Smooth muscle cell (in vitro differentiated cells): ENCODE measurements at regions not wholly inside any gene's neighbourhood (a gene's known extent, or its start where the extent isn't known, plus 50 kb on each side); places are given as distances from the start of the nearest gene placed in this dataset.

Source experiments
- DNase-seq: peaks from one replicate; lab custom pipeline; 2025; ENCODE audit not compliant: unreplicated experiment; lab: John Stamatoyannopoulos, UW
- H2AFZ ChIP-seq: fragments of 200-600 bp; sonication (generic); 2 replicates; pipeline ENCODE4 v1.6.0; 2016; ENCODE audit warnings: antibody characterized with exemption, low read depth, mild to moderate bottlenecking
- H3F3A ChIP-seq: fragments of 200-600 bp; sonication (generic); 2 replicates; pipeline ENCODE4 v1.6.0; 2017; ENCODE audit warnings: antibody characterized with exemption, low read depth
- H3K27ac ChIP-seq: fragments of 200-600 bp; sonication (generic); 2 replicates; pipeline ENCODE4 v1.5.1; 2016; ENCODE audit warnings: low read depth, mild to moderate bottlenecking
- H3K27me3 ChIP-seq: fragments of 200-600 bp; sonication (generic); 2 replicates; pipeline ENCODE4 v1.6.1; 2016; ENCODE audit warnings: low read depth, mild to moderate bottlenecking
- H3K36me3 ChIP-seq: fragments of 200-600 bp; sonication (generic); 2 replicates; pipeline ENCODE4 v1.5.1; 2016; ENCODE audit warnings: low read depth
- H3K4me1 ChIP-seq: fragments of 200-600 bp; sonication (generic); 2 replicates; pipeline ENCODE4 v1.5.1; 2016; ENCODE audit warnings: low read depth
- H3K4me2 ChIP-seq: fragments of 200-600 bp; sonication (generic); 2 replicates; pipeline ENCODE4 v1.6.0; 2016; ENCODE audit warnings: mild to moderate bottlenecking
- H3K4me3 ChIP-seq: fragments of 200-600 bp; sonication (generic); 2 replicates; pipeline ENCODE4 v1.5.1; 2016; ENCODE audit warnings: mild to moderate bottlenecking
- H3K79me2 ChIP-seq: fragments of 200-600 bp; sonication (generic); 2 replicates; pipeline ENCODE4 v1.6.0; 2016; ENCODE audit warnings: low read depth, mild to moderate bottlenecking
- H3K9ac ChIP-seq: fragments of 200-600 bp; sonication (generic); 2 replicates; pipeline ENCODE4 v1.6.0; 2016; ENCODE audit warnings: low read depth
- H3K9me3 ChIP-seq: fragments of 200-600 bp; sonication (generic); replicated peaks from 2 replicates; pipeline ENCODE4 v1.5.1; 2016; ENCODE audit warnings: low read depth
- H4K20me1 ChIP-seq: fragments of 200-600 bp; sonication (generic); 2 replicates; pipeline ENCODE4 v1.6.0; 2016; ENCODE audit warnings: low read depth
- WGBS: methylation state at CpG from one replicate; pipeline ENCODE4 v1.1.7; 2016; ENCODE audit warnings: low lambda C conversion rate; 5-methylcytosine and 5-hydroxymethylcytosine counted together
- TF ChIP-seq, protein P1 (sequence below): fragments of 200-600 bp; sonication (generic); IDR thresholded peaks from 2 replicates; pipeline ENCODE4 v1.5.1; 2017; ENCODE audit warnings: borderline replicate concordance, mild to moderate bottlenecking, antibody characterized with exemption; ENCODE audit not compliant: insufficient read depth, poor library complexity, severe bottlenecking

DNA sequence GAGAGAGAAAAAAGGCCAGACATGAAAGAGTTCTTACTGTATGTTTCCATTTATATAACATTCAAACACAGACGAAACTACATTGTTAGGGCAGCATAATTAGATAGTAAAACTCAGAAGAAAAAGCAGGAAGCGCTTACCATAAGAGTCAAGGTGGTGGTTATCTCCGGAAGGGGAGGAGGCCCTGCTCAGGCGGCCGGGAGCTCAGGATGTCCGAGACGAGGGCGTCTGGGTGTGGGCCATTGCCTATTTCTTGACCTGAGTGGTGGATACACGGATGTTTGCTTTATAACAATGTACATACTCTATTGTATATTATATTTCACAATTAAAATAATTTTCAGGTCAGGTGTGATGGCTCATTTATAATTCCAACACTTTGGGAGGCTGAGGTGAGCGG lies 80.9 kb upstream of the COL5A1 start:
- TF ChIP-seq, protein P1, sequence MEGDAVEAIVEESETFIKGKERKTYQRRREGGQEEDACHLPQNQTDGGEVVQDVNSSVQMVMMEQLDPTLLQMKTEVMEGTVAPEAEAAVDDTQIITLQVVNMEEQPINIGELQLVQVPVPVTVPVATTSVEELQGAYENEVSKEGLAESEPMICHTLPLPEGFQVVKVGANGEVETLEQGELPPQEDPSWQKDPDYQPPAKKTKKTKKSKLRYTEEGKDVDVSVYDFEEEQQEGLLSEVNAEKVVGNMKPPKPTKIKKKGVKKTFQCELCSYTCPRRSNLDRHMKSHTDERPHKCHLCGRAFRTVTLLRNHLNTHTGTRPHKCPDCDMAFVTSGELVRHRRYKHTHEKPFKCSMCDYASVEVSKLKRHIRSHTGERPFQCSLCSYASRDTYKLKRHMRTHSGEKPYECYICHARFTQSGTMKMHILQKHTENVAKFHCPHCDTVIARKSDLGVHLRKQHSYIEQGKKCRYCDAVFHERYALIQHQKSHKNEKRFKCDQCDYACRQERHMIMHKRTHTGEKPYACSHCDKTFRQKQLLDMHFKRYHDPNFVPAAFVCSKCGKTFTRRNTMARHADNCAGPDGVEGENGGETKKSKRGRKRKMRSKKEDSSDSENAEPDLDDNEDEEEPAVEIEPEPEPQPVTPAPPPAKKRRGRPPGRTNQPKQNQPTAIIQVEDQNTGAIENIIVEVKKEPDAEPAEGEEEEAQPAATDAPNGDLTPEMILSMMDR: no peak
- peaks cover 16% of the 10 kb centered on the region for H3F3A ChIP-seq
- no peaks in the 10 kb centered on the region for H3K27me3 ChIP-seq
- H3K36me3 ChIP-seq: no peaks in the 10 kb centered on the region
- H3K27ac ChIP-seq: no peak overlapping the region
- H3K4me3 ChIP-seq: no peak overlapping the region
- peaks cover 4% of the 10 kb centered on the region for H3K4me1 ChIP-seq
- peaks cover 7% of the 10 kb centered on the region for H3K79me2 ChIP-seq
- H2AFZ ChIP-seq: no peak overlapping the region
- H4K20me1 ChIP-seq: no peaks in the 10 kb centered on the region
- no peaks in the 10 kb centered on the region for H3K9me3 ChIP-seq
- no peak for DNase-seq
- no peak overlapping the region for H3K4me2 ChIP-seq
- 94% methylated on average over 10 of the region's 10 CpGs for WGBS
- H3K9ac ChIP-seq: no peak overlapping the region

GRCh38 chr9:134561427-134562145 lies 80.0 kb upstream of the COL5A1 start:
- Histone ChIP-seq H3K79me2 (peaks cover 7% of the 10 kb centered on the region), H3K4me1 (no peaks in the 10 kb centered on the region), H3F3A (peaks cover 9% of the 10 kb centered on the region), H3K36me3 (no peaks in the 10 kb centered on the region), H4K20me1 (no peaks in the 10 kb centered on the region), H2AFZ (no peak overlapping the region), H3K9me3 (no peaks in the 10 kb centered on the region), H3K27me3 (no peaks in the 10 kb centered on the region), H3K9ac (no peak overlapping the region), H3K27ac (peak overlapping the region; percentile 52), H3K4me2 (no peak overlapping the region), H3K4me3 (no peak overlapping the region)
- TF ChIP-seq, protein P1: no peak
- WGBS: 96% methylated on average over 12 of the region's 12 CpGs
- DNase-seq: no peak

- Histone ChIP-seq H3K27ac (peak overlapping the region; percentile 52), H2AFZ (no peak overlapping the region), H3F3A (peaks cover 3% of the 10 kb centered on the region), H3K36me3 (no peaks in the 10 kb centered on the region), H3K79me2 (peaks cover 7% of the 10 kb centered on the region), H3K4me2 (peak overlapping the region; percentile 18), H3K9ac (no peak overlapping the region), H3K9me3 (no peaks in the 10 kb centered on the region), H3K27me3 (no peaks in the 10 kb centered on the region), H3K4me1 (no peaks in the 10 kb centered on the region), H3K4me3 (no peak overlapping the region), H4K20me1 (no peaks in the 10 kb centered on the region)
- WGBS: 68% methylated on average over 5 of the region's 5 CpGs
- TF ChIP-seq, protein P1: no peak
- DNase-seq: no peak
Observed at GRCh38 chr9:134562146-134562849, 79.3 kb upstream of the COL5A1 start.
